C4-2B (cell line): ENCODE measurements at regions not wholly inside any gene's neighbourhood (a gene's known extent, or its start where the extent isn't known, plus 50 kb on each side); places are given as distances from the start of the nearest gene placed in this dataset.

Experiments
- H3K27ac ChIP-seq: fragments of 450-650 bp; 2 replicates; pipeline ENCODE4 v1.5.1; 2017
- ZFX ChIP-seq: fragments of 450-650 bp; IDR thresholded peaks from 2 replicates; pipeline ENCODE4 v1.6.1; 2017
- TF ChIP-seq, protein P1 (sequence below): fragments of 450-650 bp; conservative IDR thresholded peaks from 2 replicates; pipeline ENCODE4 v1.5.1; 2017; ENCODE audit warnings: mild to moderate bottlenecking

- TF ChIP-seq ZFX: no peak
- TF ChIP-seq, protein P1, sequence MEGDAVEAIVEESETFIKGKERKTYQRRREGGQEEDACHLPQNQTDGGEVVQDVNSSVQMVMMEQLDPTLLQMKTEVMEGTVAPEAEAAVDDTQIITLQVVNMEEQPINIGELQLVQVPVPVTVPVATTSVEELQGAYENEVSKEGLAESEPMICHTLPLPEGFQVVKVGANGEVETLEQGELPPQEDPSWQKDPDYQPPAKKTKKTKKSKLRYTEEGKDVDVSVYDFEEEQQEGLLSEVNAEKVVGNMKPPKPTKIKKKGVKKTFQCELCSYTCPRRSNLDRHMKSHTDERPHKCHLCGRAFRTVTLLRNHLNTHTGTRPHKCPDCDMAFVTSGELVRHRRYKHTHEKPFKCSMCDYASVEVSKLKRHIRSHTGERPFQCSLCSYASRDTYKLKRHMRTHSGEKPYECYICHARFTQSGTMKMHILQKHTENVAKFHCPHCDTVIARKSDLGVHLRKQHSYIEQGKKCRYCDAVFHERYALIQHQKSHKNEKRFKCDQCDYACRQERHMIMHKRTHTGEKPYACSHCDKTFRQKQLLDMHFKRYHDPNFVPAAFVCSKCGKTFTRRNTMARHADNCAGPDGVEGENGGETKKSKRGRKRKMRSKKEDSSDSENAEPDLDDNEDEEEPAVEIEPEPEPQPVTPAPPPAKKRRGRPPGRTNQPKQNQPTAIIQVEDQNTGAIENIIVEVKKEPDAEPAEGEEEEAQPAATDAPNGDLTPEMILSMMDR: no peak
Observed at GRCh38 chr16:82419332-82419731, 207.4 kb upstream of the CDH13 start.

DNA sequence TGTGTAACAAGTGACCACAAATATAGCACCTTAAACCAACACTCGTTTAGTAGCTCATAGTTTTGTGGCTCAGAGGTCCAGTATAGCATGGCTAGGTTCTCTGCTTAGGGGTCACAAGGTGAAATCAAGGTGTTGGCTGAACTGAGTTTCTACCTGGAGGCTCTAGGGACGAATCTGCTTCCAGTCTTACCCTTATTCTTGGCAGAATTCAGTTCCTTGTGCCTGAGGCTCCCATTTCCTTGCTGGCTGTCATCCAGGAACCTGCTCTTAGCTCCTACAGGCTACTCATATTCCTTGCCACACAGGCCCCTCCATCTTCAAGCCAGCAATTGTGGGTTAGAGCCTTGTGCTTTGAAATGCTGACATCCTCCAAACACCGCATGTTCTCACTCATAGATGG is 212.3 kb upstream of the CDH13 start:
- H3K27ac ChIP-seq: no peak overlapping the region
- no peak for TF ChIP-seq ZFX
- TF ChIP-seq, protein P1: no peak

More at GRCh38 chr16:82419332-82419731, 207.4 kb upstream of the CDH13 start:
- H3K27ac ChIP-seq: no peak overlapping the region

DNA sequence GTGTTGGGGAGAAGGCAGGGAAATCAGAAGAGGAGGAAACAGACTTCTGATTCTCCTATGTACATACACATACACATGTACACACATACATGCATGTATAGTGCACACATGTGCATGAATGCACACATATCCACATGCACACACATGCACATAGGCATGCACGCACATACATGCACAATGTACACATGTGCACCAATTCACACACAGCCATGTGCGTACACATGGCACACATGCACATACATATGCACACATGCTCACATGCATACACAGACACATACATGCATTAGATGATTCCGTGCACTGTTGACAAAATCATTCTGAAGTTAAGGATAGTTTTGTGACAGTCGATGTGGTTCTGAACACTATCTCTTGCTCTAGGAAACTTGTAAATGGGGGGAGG is 214.0 kb upstream of the CDH13 start:
- H3K27ac ChIP-seq: no peak overlapping the region
- TF ChIP-seq, protein P1: no peak
- TF ChIP-seq ZFX: no peak

DNA sequence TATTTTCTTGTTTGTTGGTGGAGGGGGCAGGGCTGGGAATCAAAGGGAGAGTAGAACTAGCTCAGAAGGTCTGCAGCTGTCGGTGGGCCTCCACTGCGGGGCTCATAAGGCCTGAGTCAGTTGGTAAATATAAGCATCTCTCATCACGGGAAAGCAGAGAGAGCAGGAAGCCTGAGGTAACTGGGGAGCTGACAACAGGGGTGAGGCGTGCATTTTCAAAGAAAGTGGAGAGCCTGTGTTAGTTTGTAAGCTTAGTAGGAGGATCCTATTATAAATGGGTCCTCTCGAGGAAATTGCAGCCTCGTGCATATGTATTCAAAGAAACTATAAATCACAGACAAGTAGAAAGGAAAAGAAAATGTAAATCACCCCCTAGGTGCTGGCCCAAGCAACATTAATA is 221.0 kb upstream of the CDH13 start:
- TF ChIP-seq, protein P1: no peak
- TF ChIP-seq ZFX: no peak

GRCh38 chr16:82404586-82405315 is 222.0 kb upstream of the CDH13 start:
- H3K27ac ChIP-seq: no peak overlapping the region
- TF ChIP-seq ZFX: no peak
- TF ChIP-seq, protein P1: no peak

More for the DNA sequence above, 221.0 kb upstream of the CDH13 start:
- no peak overlapping the region for H3K27ac ChIP-seq

DNA sequence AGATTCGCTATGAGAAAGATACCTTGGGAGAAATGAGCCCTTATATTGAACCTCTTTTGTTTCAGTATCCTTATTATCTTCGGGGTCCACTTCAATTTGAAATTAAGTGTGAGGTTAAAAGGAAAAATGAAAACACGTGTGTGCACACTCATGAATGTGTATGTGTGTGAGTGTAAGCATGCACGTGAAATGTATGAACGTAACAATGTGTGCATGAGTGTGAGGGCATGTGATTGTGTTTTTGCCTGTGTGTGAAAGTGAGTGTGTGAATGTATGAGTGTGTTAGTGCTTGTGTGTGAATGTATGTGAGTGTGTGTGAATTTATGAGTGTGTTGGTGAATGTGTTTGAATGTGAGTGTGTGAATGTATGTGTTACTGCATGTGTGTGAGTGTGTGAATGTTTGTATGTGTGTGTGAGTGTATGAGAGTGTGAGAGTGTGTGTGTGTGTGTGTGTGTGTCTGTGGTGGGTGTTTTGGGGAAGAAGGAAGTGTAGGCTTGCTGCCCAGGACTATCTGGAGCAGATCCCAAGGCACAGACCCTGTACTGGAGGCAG is 224.0 kb upstream of the CDH13 start:
- no peak overlapping the region for H3K27ac ChIP-seq

GRCh38 chr16:82400046-82400445 is 226.7 kb upstream of the CDH13 start:
- H3K27ac ChIP-seq: no peak overlapping the region
- TF ChIP-seq ZFX: no peak
- TF ChIP-seq, protein P1: no peak

More for the DNA sequence above, 224.0 kb upstream of the CDH13 start:
- TF ChIP-seq, protein P1: no peak
- TF ChIP-seq ZFX: no peak
